ENCODE measurements at regions not wholly inside any gene's neighbourhood (a gene's known extent, or its start where the extent isn't known, plus 50 kb on each side); places are given as distances from the start of the nearest gene placed in this dataset.

GRCh38 chr2:192277494-192278109, 82.9 kb upstream of the TMEFF2 start:
- DNase-seq, result no peak

GRCh38 chr2:192275632-192276031, 80.9 kb upstream of the TMEFF2 start:
- DNase-seq, result no peak

GRCh38 chr2:192267484-192267883, 72.8 kb upstream of the TMEFF2 start:
- DNase-seq, result no peak

DNA sequence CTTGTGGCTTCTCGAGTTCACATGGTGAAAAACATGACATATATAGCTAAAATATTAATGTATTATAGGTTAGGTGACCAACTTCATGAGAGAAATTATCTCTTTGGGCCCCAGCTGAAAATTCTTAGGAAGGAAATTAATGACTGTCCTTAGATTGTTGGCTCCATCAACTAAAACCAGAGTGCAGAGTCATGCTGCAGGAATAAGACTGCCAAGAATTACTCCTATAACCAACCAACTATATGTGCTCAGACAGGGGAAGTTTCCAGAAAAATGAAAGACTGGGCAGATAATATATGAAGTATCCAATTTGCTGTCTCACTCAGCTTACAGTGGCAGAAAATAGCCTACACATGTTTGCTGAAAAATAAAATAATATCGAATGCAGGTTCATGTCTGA, 71.0 kb upstream of the TMEFF2 start:
- no peak for DNase-seq

DNA sequence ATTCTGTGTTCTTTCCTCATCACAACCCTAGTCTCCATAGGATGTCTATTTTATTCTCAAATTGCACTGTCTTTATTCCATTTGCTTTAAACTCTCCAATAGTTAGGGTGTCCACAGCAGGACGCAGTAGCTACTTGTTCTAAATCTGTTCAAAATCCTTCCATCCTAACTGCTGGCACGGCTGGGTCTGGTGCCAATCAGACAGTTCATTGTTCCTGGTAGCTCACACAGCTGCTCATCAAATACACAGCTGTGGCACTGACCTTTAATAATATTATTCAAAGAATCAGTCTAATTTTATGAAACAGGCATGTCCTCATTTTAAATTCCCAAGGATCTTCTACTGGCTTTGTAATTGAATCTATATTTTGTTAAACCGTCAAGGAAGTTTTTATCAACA, 59.7 kb upstream of the TMEFF2 start:
- DNase-seq, result no peak

DNA sequence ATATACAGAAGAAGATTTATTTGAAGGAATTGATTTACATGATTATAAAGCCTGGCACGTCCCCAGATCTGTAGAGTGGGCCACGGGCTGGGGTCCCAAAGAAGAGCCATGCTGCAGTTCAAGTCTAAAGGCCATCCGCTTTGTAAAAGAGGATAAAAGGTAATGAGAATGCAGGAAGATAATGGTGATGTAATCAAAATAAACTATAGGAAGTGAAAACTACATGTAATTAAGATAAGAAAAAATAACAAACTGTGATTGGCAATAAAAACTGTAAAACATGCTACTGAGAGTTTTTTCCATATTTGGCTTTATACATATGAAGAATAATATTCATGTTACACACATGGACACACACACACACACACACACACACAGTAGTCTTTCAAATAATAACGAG, 59.0 kb upstream of the TMEFF2 start:
- DNase-seq, result no peak

GRCh38 chr2:192250961-192251360, 56.2 kb upstream of the TMEFF2 start:
- DNase-seq, result no peak

GRCh38 chr2:192247456-192247855, 52.7 kb upstream of the TMEFF2 start:
- DNase-seq, result no peak

- DNase-seq, result no peak
Measured at GRCh38 chr2:192246297-192246696, 51.6 kb upstream of the TMEFF2 start.

- DNase-seq, result no peak
Measured at GRCh38 chr2:192245329-192245728, 50.6 kb upstream of the TMEFF2 start.
